Adrenal gland (tissue), 5 donors: ENCODE measurements at regions not wholly inside any gene's neighbourhood (a gene's known extent, or its start where the extent isn't known, plus 50 kb on each side); places are given as distances from the start of the nearest gene placed in this dataset.

Experiments used
- CTCF ChIP-seq, 6 experiments: fragments of 450-650 bp in 4 of 6; fragments of 200-600 bp in 2 of 6; sonication (generic) in 1 of 6; IDR thresholded peaks; 1 replicate in 5 of 6; 2 replicates in 1 of 6; pipeline versions ENCODE4 v1.5.1 to v1.8.0; 2016 to 2021; ENCODE audit warnings: antibody characterized with exemption in 6 of 6, mild to moderate bottlenecking in 2 of 6, moderate library complexity in 1 of 6
- POLR2A ChIP-seq, 2 donors: fragments of 450-650 bp; IDR thresholded peaks; one replicate each; pipeline ENCODE4 v1.6.1; 2017; ENCODE audit warnings: antibody characterized with exemption in 2 of 2, mild to moderate bottlenecking in 2 of 2, moderate library complexity in 1 of 2
- donor health status: DM: no; HTN: no; CAD: no.

GRCh38 chr20:7147220-7147601 lies 379.7 kb downstream of the BMP2 start:
- TF ChIP-seq CTCF (IDR thresholded peaks at IDR 0.05) = no peak
- TF ChIP-seq POLR2A (IDR thresholded peaks at IDR 0.05) = no peak
